Upper lobe of left lung (tissue), 6 donors: ENCODE measurements at regions not wholly inside any gene's neighbourhood (a gene's known extent, or its start where the extent isn't known, plus 50 kb on each side); places are given as distances from the start of the nearest gene placed in this dataset.

ENCODE experiments used
- ATAC-seq, 2 donors: fragments of 200-7000 bp; cut with Tn5 transposase; one replicate each; pipeline ENCODE4 v1.9.1; 2022; ENCODE audit warnings: mild to moderate bottlenecking in 2 of 2, moderate library complexity in 2 of 2; ENCODE audit not compliant: low FRiP score in 2 of 2
- DNase-seq, 2 donors: peaks; one replicate each; pipeline ENCODE4 v3.0.0-alpha.2; 2019 to 2020
- H3K27ac ChIP-seq, 4 donors: fragments of 200-600 bp; sonication (generic); one replicate each; pipeline ENCODE4 v1.5.1; 2016 to 2019
- H3K27me3 ChIP-seq, 4 donors: fragments of 200-600 bp; sonication (generic); one replicate each; pipeline ENCODE4 v1.5.1; 2017 to 2019
- H3K36me3 ChIP-seq, 4 donors: fragments of 200-600 bp; sonication (generic); one replicate each; pipeline ENCODE4 v1.5.1; 2016 to 2019
- H3K4me1 ChIP-seq, 4 donors: fragments of 200-600 bp; sonication (generic); one replicate each; pipeline ENCODE4 v1.5.1; 2018 to 2019
- H3K4me3 ChIP-seq, 4 donors: fragments of 200-600 bp; sonication (generic); one replicate each; pipeline ENCODE4 v1.5.1; 2017 to 2019; ENCODE audit warnings: mild to moderate bottlenecking in 2 of 4, moderate library complexity in 1 of 4
- H3K9me3 ChIP-seq, 4 donors: fragments of 200-600 bp; sonication (generic); one replicate each; pipeline ENCODE4 v1.5.1; 2018 to 2019
- CTCF ChIP-seq, 6 experiments: fragments of 450-650 bp in 4 of 6; fragments of 200-600 bp in 2 of 6; sonication (generic) in 2 of 6; IDR thresholded peaks; one replicate each; pipeline ENCODE4 v1.5.1; 2016 to 2019; ENCODE audit warnings: antibody characterized with exemption in 6 of 6
- EP300 ChIP-seq, 4 donors: sonication (generic); formaldehyde crosslinking; IDR thresholded peaks; one replicate each; pipeline ENCODE4 v1.5.1; 2017; ENCODE audit warnings: antibody characterized with exemption in 4 of 4, control low read depth in 2 of 4
- POLR2A ChIP-seq, 4 donors: fragments of 450-650 bp; IDR thresholded peaks; one replicate each; pipeline ENCODE4 v1.5.1; 2016 to 2017; ENCODE audit warnings: antibody characterized with exemption in 4 of 4, mild to moderate bottlenecking in 2 of 4
- POLR2AphosphoS5 ChIP-seq, 2 donors: sonication (generic); formaldehyde crosslinking; IDR thresholded peaks; one replicate each; pipeline ENCODE4 v1.5.1; 2017; ENCODE audit warnings: antibody characterized with exemption in 2 of 2
- WGBS, 2 donors: methylation state at CpG; one replicate each; pipeline ENCODE4 v1.1.5; 2017 to 2018; 5-methylcytosine and 5-hydroxymethylcytosine counted together
- donor health status: DM: no; HTN: no; CAD: no; lungs with moderate emphysema.
- donor health status: DM: no; HTN: yes; CAD: no; lungs with severe emphysema.

DNA sequence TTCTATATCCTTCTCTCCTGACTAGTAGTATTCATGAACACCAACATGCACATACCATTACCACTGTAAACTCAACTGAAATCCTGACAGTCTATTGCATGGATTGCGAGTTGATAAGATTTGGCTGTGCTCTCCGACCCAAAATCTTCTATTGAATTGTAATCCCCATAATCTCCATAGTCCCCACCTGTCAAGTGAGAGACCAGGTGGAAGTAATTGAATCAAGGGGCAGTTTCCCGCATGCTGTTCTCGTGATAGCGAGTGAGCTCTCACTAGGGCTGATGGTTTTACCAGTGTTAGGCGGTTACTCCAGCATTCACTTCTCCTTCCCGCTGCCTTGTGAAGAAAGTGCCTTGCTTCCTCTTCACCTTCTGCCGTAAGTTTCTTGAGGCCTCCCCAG, 261.8 kb downstream of the PHF14 start:
- Histone ChIP-seq H3K4me3 (no peak overlapping the region), H3K27me3 (no peaks in the 10 kb centered on the region), H3K4me1 (peaks cover 0 to 11% (median 2%) of the 10 kb centered on the region in 4 donors), H3K9me3 (no peaks in the 10 kb centered on the region), H3K27ac (no peak overlapping the region), H3K36me3 (no peaks in the 10 kb centered on the region)
- ATAC-seq (no peak), DNase-seq (no peak)
- TF ChIP-seq CTCF (IDR thresholded peaks at IDR 0.05) (no peak), EP300 (IDR thresholded peaks at IDR 0.05) (no peak), POLR2AphosphoS5 (IDR thresholded peaks at IDR 0.05) (no peak)
- 82 to 86% methylated on average over 8 of the region's 8 CpGs for WGBS, 2 donors

- TF ChIP-seq POLR2AphosphoS5 (IDR thresholded peaks at IDR 0.05) = no peak
- TF ChIP-seq POLR2A (IDR thresholded peaks at IDR 0.05) = no peak
- TF ChIP-seq EP300 (IDR thresholded peaks at IDR 0.05) = no peak
- no peak for TF ChIP-seq CTCF (IDR thresholded peaks at IDR 0.05)
- H3K36me3 ChIP-seq = no peaks in the 10 kb centered on the region
- H3K27me3 ChIP-seq = no peaks in the 10 kb centered on the region
- no peak overlapping the region for H3K27ac ChIP-seq
- no peak for DNase-seq
- no peak overlapping the region for H3K4me3 ChIP-seq
- H3K4me1 ChIP-seq = peaks cover 0 to 11% (median 2%) of the 10 kb centered on the region in 4 donors
- no peak for ATAC-seq
- WGBS, 2 donors = 33 to 47% methylated on average over 3 of the region's 3 CpGs
- H3K9me3 ChIP-seq = no peaks in the 10 kb centered on the region
Observed at GRCh38 chr7:11236680-11237079, 263.0 kb downstream of the PHF14 start.

GRCh38 chr7:11237742-11238141, 264.1 kb downstream of the PHF14 start:
- TF ChIP-seq CTCF (IDR thresholded peaks at IDR 0.05) = no peak
- no peak for TF ChIP-seq EP300 (IDR thresholded peaks at IDR 0.05)
- no peak for TF ChIP-seq POLR2A (IDR thresholded peaks at IDR 0.05)
- TF ChIP-seq POLR2AphosphoS5 (IDR thresholded peaks at IDR 0.05) = no peak
- peak in 1 of 2 donors; percentile 22 for DNase-seq
- Histone ChIP-seq H3K27me3 (no peaks in the 10 kb centered on the region), H3K27ac (no peak overlapping the region), H3K36me3 (no peaks in the 10 kb centered on the region), H3K9me3 (no peaks in the 10 kb centered on the region), H3K4me3 (peak overlapping the region in 1 of 4 donors; percentile 24), H3K4me1 (peaks cover 0 to 11% (median 2%) of the 10 kb centered on the region in 4 donors)
- ATAC-seq = no peak
- 80 to 89% methylated on average over 7 of the region's 7 CpGs for WGBS, 2 donors

- whole genome bisulfite sequencing, 2 donors = 94 to 97% methylated on average over 4 of the region's 4 CpGs
- Histone ChIP-seq H3K36me3 (no peaks in the 10 kb centered on the region), H3K9me3 (no peaks in the 10 kb centered on the region), H3K4me1 (peaks cover 0 to 11% (median 2%) of the 10 kb centered on the region in 4 donors), H3K27me3 (no peaks in the 10 kb centered on the region), H3K4me3 (no peak overlapping the region), H3K27ac (no peak overlapping the region)
- TF ChIP-seq POLR2A (IDR thresholded peaks at IDR 0.05) (no peak), POLR2AphosphoS5 (IDR thresholded peaks at IDR 0.05) (no peak), EP300 (IDR thresholded peaks at IDR 0.05) (no peak), CTCF (IDR thresholded peaks at IDR 0.05) (no peak)
- no peak for ATAC-seq
- no peak for DNase-seq
Observed at GRCh38 chr7:11239316-11239715, 265.6 kb downstream of the PHF14 start.

DNA sequence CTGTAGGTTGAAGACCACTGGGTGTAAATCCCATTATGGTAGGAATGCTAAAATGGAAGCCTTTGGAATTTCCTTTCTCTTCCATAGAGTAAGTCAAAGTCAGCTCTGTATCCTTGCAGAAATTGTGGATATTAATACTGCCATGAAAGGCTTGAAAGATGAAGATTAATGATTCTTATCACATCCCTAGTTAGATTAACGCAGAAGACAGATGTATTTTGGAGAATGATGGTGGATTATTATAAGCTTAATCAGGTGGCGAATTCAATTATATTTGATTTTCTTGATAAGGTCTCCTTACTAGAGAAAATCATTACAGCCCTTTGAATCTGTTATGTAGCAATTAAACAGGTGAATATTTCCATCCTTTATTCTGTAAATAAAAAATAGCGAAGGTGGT, 270.1 kb downstream of the PHF14 start:
- TF ChIP-seq CTCF (IDR thresholded peaks at IDR 0.05) = no peak
- TF ChIP-seq POLR2AphosphoS5 (IDR thresholded peaks at IDR 0.05) = no peak
- TF ChIP-seq EP300 (IDR thresholded peaks at IDR 0.05) = no peak
- no peak for TF ChIP-seq POLR2A (IDR thresholded peaks at IDR 0.05)
- no peak for ATAC-seq
- 93 to 96% methylated on average over 3 of the region's 3 CpGs for WGBS, 2 donors
- H3K36me3 ChIP-seq = no peaks in the 10 kb centered on the region
- no peak overlapping the region for H3K4me3 ChIP-seq
- no peaks in the 10 kb centered on the region for H3K4me1 ChIP-seq
- DNase-seq = no peak
- H3K27ac ChIP-seq = no peak overlapping the region
- H3K27me3 ChIP-seq = no peaks in the 10 kb centered on the region
- no peaks in the 10 kb centered on the region for H3K9me3 ChIP-seq
